GM18517 (cell line): ENCODE measurements at regions not wholly inside any gene's neighbourhood (a gene's known extent, or its start where the extent isn't known, plus 50 kb on each side); places are given as distances from the start of the nearest gene placed in this dataset.

Source experiments
- ATAC-seq: cut with Tn5 transposase; IDR thresholded peaks from one replicate; pipeline ENCODE4 v1.9.1; 2021; ENCODE audit warnings: mild to moderate bottlenecking, moderate library complexity; ENCODE audit not compliant: unreplicated experiment

DNA sequence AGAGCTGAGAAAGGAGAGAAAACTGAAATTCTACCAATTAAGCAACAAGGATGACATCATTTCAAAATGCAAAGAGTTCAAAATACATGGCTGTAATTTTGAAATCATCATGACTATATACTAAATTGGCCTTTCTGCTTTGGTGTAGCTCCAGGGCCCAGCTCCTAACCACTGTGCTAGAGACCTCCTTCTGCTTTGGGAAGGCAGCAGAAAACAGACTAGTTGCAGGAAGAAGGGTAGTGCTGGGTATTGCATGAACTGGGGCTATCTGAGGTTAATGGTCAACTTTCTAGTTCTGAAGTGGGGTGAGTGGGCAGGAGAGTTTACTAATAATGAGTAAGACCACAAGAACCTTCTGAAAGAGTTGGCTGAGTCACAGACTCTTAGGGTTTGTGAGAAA, 66.2 kb downstream of the PTGER2 start:
- peak; percentile 100 for ATAC-seq
